ENCODE measurements at regions not wholly inside any gene's neighbourhood (a gene's known extent, or its start where the extent isn't known, plus 50 kb on each side); places are given as distances from the start of the nearest gene placed in this dataset.

DNA sequence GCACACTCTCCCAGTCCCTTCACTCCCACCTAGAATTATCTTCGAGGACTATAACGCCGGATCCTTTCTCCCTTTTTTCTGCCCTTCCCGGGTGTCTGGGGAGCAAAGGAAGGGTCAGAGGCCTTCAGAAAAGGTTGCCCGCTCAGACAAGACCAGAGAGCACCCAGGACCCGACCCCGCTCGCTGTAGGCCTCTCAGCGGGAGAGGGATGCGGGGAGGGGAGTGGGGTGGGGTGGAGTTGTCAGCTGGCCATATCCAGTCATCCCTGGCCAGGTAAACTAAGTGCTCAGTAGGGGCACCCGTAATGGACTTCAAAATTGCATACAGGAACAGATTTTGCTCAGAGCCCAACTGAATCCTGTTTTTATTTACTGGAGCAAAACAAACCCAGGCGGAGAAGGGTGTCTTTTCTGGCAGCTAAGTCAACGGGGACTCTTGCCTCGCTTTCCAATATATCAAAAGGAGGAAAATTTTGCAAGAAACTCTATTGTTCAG is 65.0 kb downstream of the NOL4 start:
- Histone ChIP-seq H3K36me3 (ENCODE audit: control insufficient read depth, insufficient read depth, low read length) (no peaks in the 10 kb centered on the region), H3K27me3 (ENCODE audit: control insufficient read depth, insufficient read depth, low read length) (no peaks in the 10 kb centered on the region), H3K27ac (ENCODE audit: low read length) (no peak overlapping the region), H3K4me3 (ENCODE audit: low read length) (peak overlapping the region; percentile 27; the same call in 1 of the 2 replicates), H3K9me3 (ENCODE audit: control insufficient read depth, insufficient read depth, low read length) (no peaks in the 10 kb centered on the region), H3K4me1 (ENCODE audit: control insufficient read depth, insufficient read depth, low read length) (no peaks in the 10 kb centered on the region)
- DNase-seq (ENCODE audit: low read depth, low spot score), result no peak
- no CpG with 5 or more reads among the region's 14 CpGs for WGBS (ENCODE audit: insufficient coverage, insufficient read length)

DNA sequence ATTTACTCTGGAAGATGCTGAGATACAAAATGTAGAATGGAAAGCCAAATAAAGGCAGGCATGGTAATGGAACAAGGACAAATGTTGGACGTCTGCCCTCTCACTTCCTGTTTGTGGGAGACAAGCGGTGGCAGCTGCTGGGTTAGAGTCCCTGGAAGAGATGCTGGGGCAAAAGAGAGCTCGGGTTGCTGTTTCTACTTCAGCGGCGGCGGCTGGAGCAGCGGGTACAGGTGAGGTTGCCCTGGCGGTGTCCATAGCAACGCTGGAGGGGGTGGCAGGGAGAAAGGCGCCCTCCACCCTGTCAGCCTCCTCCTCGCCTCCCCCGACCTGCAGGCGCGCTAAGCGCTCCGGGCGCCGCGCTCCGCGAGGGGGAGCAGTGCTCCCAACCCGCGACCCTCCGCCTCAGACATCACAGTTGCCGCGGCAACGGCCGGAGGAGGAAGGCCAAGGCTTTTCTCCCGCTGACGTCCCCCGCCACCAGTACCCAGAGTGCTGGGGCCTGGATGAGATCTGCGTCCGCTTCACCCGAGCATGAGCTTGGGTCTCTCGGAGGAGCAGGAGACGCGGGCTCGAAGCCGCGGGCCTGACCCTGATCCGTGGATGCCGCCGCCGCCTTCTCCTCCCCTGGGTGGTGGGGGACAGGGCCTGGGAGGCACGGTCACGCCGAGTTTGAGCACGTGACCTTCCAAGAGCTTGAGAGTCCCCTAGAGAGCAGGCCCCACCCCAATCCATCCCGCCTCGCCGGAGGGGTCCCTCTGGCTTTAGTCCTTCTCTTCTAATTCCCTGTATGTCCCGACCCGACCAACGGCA is 65.6 kb downstream of the NOL4 start:
- peak; percentile 72 for DNase-seq (ENCODE audit: low read depth, low spot score)
- Histone ChIP-seq H3K4me1 (ENCODE audit: control insufficient read depth, insufficient read depth, low read length) (no peaks in the 10 kb centered on the region), H3K36me3 (ENCODE audit: control insufficient read depth, insufficient read depth, low read length) (no peaks in the 10 kb centered on the region), H3K27me3 (ENCODE audit: control insufficient read depth, insufficient read depth, low read length) (no peaks in the 10 kb centered on the region), H3K9me3 (ENCODE audit: control insufficient read depth, insufficient read depth, low read length) (no peaks in the 10 kb centered on the region), H3K4me3 (ENCODE audit: low read length) (peak overlapping the region; percentile 27; the same call in 1 of the 2 replicates), H3K27ac (ENCODE audit: low read length) (no peak overlapping the region)
- WGBS (ENCODE audit: insufficient coverage, insufficient read length), result no CpG with 5 or more reads among the region's 54 CpGs

DNA sequence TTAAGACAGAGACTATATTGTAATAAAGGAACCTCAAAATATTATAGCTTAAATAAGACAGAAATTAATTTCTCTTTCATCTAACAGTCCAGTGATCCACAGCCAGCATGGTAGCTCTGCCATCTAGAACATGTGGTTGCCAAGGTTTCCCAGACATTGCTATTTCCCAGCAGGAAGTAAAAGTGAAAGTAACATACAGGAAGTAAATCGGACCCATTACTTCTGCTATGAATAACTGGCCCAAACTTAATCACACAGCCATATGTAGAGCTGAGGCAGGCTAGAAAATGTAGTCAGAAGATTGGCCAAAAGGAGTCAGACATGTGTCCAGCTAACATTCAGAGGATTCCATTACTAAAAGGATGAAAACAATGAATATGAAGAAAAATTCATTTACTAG is 71.0 kb downstream of the NOL4 start:
- no peaks in the 10 kb centered on the region for H3K36me3 ChIP-seq (ENCODE audit: control insufficient read depth, insufficient read depth, low read length)
- WGBS (ENCODE audit: insufficient coverage, insufficient read length), result no CpG with 5 or more reads among the region's 1 CpG
- H3K27me3 ChIP-seq (ENCODE audit: control insufficient read depth, insufficient read depth, low read length), result no peaks in the 10 kb centered on the region
- no peaks in the 10 kb centered on the region for H3K9me3 ChIP-seq (ENCODE audit: control insufficient read depth, insufficient read depth, low read length)
- no peak for DNase-seq (ENCODE audit: low read depth, low spot score)
- H3K4me1 ChIP-seq (ENCODE audit: control insufficient read depth, insufficient read depth, low read length), result no peaks in the 10 kb centered on the region
- H3K4me3 ChIP-seq (ENCODE audit: low read length), result no peak overlapping the region
- no peak overlapping the region for H3K27ac ChIP-seq (ENCODE audit: low read length)

DNA sequence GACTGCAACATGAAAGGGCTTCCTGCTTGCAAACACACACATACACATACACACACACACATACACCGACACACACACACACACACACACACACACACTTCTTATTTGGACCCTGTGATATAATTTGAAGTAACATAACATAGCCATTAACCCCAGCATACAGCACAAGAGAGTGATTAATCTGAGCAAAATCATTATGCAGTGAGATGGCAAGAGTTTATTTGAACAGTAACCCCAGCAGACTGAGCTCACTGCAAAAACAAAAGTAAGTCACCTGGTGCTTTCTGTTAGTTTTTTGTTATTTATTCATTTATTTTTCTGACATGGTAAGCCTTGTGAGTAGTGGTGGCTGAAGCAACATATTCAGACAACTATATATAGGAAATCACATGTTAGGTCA is 93.7 kb downstream of the NOL4 start:
- H3K4me1 ChIP-seq (ENCODE audit: control insufficient read depth, insufficient read depth, low read length), result no peaks in the 10 kb centered on the region

DNA sequence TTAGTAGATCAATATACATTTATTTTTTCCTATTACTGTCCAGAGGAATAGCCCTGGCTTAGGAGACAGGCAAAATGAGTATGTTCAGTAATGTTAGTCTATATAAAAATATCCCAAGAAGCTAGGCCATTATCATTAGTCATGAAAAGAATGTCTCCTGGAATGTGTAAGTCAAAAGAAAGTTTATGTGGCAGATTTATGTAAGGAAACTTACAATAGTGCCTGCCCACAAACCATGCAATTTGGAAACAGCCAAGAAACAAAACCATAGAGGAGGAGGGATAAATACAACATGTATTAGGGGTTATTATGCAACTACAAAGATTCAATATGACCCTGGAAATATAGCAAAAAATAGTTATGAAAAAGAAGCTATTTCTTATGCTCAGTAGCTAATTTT is 96.3 kb downstream of the NOL4 start:
- Histone ChIP-seq H3K27ac (ENCODE audit: low read length) (no peak overlapping the region), H3K4me3 (ENCODE audit: low read length) (no peak overlapping the region), H3K36me3 (ENCODE audit: control insufficient read depth, insufficient read depth, low read length) (no peaks in the 10 kb centered on the region), H3K9me3 (ENCODE audit: control insufficient read depth, insufficient read depth, low read length) (no peaks in the 10 kb centered on the region), H3K4me1 (ENCODE audit: control insufficient read depth, insufficient read depth, low read length) (no peaks in the 10 kb centered on the region), H3K27me3 (ENCODE audit: control insufficient read depth, insufficient read depth, low read length) (no peaks in the 10 kb centered on the region)
- DNase-seq (ENCODE audit: low read depth, low spot score), result no peak

More for the DNA sequence above, 93.7 kb downstream of the NOL4 start:
- Histone ChIP-seq H3K4me3 (ENCODE audit: low read length) (no peak overlapping the region), H3K27me3 (ENCODE audit: control insufficient read depth, insufficient read depth, low read length) (no peaks in the 10 kb centered on the region), H3K36me3 (ENCODE audit: control insufficient read depth, insufficient read depth, low read length) (no peaks in the 10 kb centered on the region), H3K27ac (ENCODE audit: low read length) (no peak overlapping the region), H3K9me3 (ENCODE audit: control insufficient read depth, insufficient read depth, low read length) (no peaks in the 10 kb centered on the region)
- DNase-seq (ENCODE audit: low read depth, low spot score), result no peak
- WGBS (ENCODE audit: insufficient coverage, insufficient read length), result no CpG with 5 or more reads among the region's 1 CpG

DNA sequence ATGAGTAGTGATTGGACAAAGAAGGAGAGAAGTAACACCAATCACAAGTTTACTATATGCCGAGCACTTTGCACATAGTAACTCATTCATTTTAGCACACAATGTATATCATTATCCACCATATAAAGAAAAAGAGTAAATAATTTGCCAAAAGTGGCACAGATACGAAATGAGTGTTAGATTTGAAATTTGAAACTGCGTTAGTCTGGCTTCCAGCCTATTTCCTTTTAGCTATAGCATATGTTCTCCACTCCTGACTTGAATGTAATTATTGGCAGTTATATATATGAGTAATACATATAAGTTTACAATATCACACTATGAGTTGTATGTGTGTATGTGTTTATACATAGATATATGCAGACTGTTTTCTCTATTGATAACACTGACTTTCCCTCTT is 98.6 kb downstream of the NOL4 start:
- Histone ChIP-seq H3K27ac (ENCODE audit: low read length) (no peak overlapping the region), H3K9me3 (ENCODE audit: control insufficient read depth, insufficient read depth, low read length) (no peaks in the 10 kb centered on the region), H3K27me3 (ENCODE audit: control insufficient read depth, insufficient read depth, low read length) (no peaks in the 10 kb centered on the region), H3K36me3 (ENCODE audit: control insufficient read depth, insufficient read depth, low read length) (no peaks in the 10 kb centered on the region), H3K4me3 (ENCODE audit: low read length) (no peak overlapping the region), H3K4me1 (ENCODE audit: control insufficient read depth, insufficient read depth, low read length) (no peaks in the 10 kb centered on the region)
- no CpG with 5 or more reads among the region's 3 CpGs for WGBS (ENCODE audit: insufficient coverage, insufficient read length)
- DNase-seq (ENCODE audit: low read depth, low spot score), result no peak

DNA sequence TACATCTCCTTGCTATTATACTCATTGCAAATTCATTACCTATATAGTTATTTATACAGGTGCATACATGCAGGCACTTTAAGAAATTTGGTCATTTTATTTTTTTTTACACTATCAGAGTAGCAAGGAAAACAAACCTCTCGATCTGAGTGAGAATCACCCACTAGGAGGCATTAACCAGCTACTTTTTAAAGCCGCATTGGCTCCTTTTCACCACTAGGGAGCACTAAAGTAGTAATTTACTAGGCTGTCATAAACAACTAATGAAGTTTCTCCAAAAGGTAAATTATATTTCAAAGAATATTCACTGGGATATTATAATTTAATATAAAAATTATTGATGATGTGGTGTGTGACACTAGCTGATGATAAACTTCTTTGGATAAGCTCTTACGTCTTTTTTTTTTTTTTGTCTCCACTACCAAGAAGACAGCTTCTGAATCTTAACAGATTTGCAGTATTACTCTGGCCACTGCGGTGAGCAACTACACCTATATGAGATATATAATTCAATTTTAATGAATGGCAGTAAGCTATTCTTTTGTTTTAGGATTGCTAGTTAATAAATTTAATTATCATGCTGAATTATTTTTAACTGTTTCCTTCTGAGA is 101.9 kb downstream of the NOL4 start:
- no peaks in the 10 kb centered on the region for H3K9me3 ChIP-seq (ENCODE audit: control insufficient read depth, insufficient read depth, low read length)
- no peaks in the 10 kb centered on the region for H3K27me3 ChIP-seq (ENCODE audit: control insufficient read depth, insufficient read depth, low read length)
- no CpG with 5 or more reads among the region's 4 CpGs for WGBS (ENCODE audit: insufficient coverage, insufficient read length)
- no peaks in the 10 kb centered on the region for H3K4me1 ChIP-seq (ENCODE audit: control insufficient read depth, insufficient read depth, low read length)
- DNase-seq (ENCODE audit: low read depth, low spot score), result no peak
- no peak overlapping the region for H3K4me3 ChIP-seq (ENCODE audit: low read length)
- H3K27ac ChIP-seq (ENCODE audit: low read length), result no peak overlapping the region
- H3K36me3 ChIP-seq (ENCODE audit: control insufficient read depth, insufficient read depth, low read length), result no peaks in the 10 kb centered on the region

DNA sequence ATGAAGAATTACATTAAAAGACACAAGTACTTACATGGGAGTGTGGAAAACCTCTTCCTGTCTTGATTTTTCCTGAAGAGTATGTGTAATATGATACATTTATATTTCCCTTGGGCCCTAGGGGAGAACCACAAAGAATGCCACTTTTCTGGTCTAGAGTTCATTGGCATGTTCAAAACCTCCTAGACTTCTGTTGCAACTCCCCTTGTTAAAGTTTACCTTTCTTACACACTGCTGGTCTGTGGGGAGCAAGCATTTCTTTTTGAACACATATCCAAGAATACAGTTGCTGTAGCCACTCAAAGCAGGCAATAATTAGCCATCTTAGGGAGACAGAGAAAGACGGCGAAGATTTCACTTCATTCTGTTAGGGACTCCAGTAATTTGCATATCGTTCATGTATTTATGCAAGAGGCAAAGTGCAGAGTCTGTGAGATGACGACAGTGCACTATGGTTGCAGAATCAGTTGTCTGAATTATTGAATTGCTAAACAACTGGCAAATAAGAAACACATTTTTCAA is 103.5 kb downstream of the NOL4 start:
- no peaks in the 10 kb centered on the region for H3K36me3 ChIP-seq (ENCODE audit: control insufficient read depth, insufficient read depth, low read length)
- DNase-seq (ENCODE audit: low read depth, low spot score), result no peak
- no peak overlapping the region for H3K27ac ChIP-seq (ENCODE audit: low read length)
- H3K4me1 ChIP-seq (ENCODE audit: control insufficient read depth, insufficient read depth, low read length), result no peaks in the 10 kb centered on the region
- H3K9me3 ChIP-seq (ENCODE audit: control insufficient read depth, insufficient read depth, low read length), result no peaks in the 10 kb centered on the region
- no CpG with 5 or more reads among the region's 4 CpGs for WGBS (ENCODE audit: insufficient coverage, insufficient read length)
- no peak overlapping the region for H3K4me3 ChIP-seq (ENCODE audit: low read length)
- H3K27me3 ChIP-seq (ENCODE audit: control insufficient read depth, insufficient read depth, low read length), result no peaks in the 10 kb centered on the region

DNA sequence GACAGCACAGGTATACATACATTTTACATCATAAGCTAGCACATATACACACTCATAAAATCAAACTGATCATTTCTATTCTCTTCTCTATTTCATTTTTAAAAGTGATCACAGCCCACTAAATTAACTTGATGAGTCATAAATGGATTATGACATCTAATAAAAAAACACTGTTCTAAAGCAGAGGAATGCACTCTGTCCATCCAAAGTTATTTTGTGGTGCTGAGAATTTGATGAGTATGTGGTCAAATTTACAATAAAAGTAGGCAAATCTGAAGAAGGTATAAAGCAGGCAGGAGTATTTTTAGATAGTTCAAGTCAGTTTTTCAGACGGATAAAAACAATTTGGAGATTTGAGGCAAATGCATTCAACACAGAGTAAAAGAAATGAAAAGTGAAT is 104.4 kb downstream of the NOL4 start:
- no peak for DNase-seq (ENCODE audit: low read depth, low spot score)
- H3K27ac ChIP-seq (ENCODE audit: low read length), result no peak overlapping the region
- no peak overlapping the region for H3K4me3 ChIP-seq (ENCODE audit: low read length)
- no peaks in the 10 kb centered on the region for H3K36me3 ChIP-seq (ENCODE audit: control insufficient read depth, insufficient read depth, low read length)
- WGBS (ENCODE audit: insufficient coverage, insufficient read length), result no CpG with 5 or more reads among the region's 1 CpG
- H3K27me3 ChIP-seq (ENCODE audit: control insufficient read depth, insufficient read depth, low read length), result no peaks in the 10 kb centered on the region; the same call in 1 of the 2 replicates
- H3K4me1 ChIP-seq (ENCODE audit: control insufficient read depth, insufficient read depth, low read length), result no peaks in the 10 kb centered on the region
- H3K9me3 ChIP-seq (ENCODE audit: control insufficient read depth, insufficient read depth, low read length), result no peaks in the 10 kb centered on the region; the same call in 1 of the 2 replicates

DNA sequence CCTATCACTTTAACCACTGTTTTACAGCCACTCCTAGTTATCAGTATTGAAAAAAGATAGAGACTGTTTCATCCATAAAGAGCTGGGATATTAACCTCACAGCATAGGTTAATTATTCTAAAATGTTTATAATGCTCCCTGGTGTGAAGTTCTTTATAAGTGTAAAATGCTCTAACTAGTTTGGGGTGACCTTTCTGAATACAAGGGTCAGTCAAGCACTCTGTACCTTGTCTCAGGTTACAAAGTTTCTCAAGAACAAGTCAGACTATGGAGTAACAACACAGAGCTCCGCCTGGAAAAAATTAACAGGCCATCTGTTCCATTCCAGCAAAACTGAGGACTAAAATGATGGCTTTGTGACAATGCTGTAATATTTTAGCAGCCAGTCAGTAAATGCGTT is 107.4 kb downstream of the NOL4 start:
- no CpG with 5 or more reads among the region's 2 CpGs for WGBS (ENCODE audit: insufficient coverage, insufficient read length)

More for the DNA sequence above, 107.4 kb downstream of the NOL4 start:
- Histone ChIP-seq H3K27ac (ENCODE audit: low read length) (no peak overlapping the region), H3K27me3 (ENCODE audit: control insufficient read depth, insufficient read depth, low read length) (no peaks in the 10 kb centered on the region; the same call in 1 of the 2 replicates), H3K9me3 (ENCODE audit: control insufficient read depth, insufficient read depth, low read length) (no peaks in the 10 kb centered on the region; the same call in 1 of the 2 replicates), H3K4me1 (ENCODE audit: control insufficient read depth, insufficient read depth, low read length) (no peaks in the 10 kb centered on the region), H3K36me3 (ENCODE audit: control insufficient read depth, insufficient read depth, low read length) (no peaks in the 10 kb centered on the region), H3K4me3 (ENCODE audit: low read length) (no peak overlapping the region)
- DNase-seq (ENCODE audit: low read depth, low spot score), result no peak

Measured in iPS DF 6.9 (cell line).